ENCODE measurements at regions not wholly inside any gene's neighbourhood (a gene's known extent, or its start where the extent isn't known, plus 50 kb on each side); places are given as distances from the start of the nearest gene placed in this dataset.

DNA sequence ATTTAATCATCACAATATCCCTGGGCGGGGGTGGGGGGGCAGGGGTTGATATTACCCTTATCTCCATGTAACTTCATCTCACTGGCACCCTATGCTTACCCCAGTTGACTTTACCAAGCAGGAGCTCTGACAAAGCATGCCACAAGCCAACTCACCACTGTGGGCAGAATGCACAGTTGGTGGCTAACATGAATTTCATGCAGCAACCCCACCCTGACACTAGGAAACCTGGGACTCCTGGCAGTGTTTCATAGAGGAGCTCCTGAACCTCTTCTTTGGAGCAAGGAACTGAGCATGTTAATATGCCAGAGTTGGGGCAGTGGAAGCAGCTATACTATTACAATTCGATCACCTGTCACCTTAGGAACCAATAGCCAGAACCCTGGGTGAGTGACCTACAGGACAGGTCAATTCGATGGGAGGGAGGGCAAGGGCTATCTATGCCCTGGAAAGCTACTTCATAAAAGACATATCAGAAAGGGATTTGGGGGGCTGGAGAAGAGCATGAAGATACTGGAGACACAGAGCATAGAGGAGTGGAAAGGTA, 97.2 kb upstream of the ACSL4 start:
- DNase-seq, result no peak
- H3K4me2 ChIP-seq, result peak overlapping the region; percentile 13; the same call in 1 of the 2 replicates
- H3F3A ChIP-seq (ENCODE audit: insufficient read depth, low read depth), result peaks cover 17% of the 10 kb centered on the region
- no TSS peak for BruUV-seq (replicated peaks)
- H3K27me3 ChIP-seq (ENCODE audit: insufficient read depth, low read depth), result no peaks in the 10 kb centered on the region
- no peak overlapping the region for H3K4me3 ChIP-seq
- H3K9me3 ChIP-seq (ENCODE audit: insufficient read depth, low read depth), result no peaks in the 10 kb centered on the region; the same call in 1 of the 2 replicates
- no peaks in the 10 kb centered on the region for H3K79me2 ChIP-seq (ENCODE audit: low read depth)
- H3K9me2 ChIP-seq (ENCODE audit: insufficient read depth), result no peaks in the 10 kb centered on the region; the same call in 1 of the 2 replicates
- H4K20me1 ChIP-seq (ENCODE audit: insufficient read depth), result no peaks in the 10 kb centered on the region
- no peak overlapping the region for H2AFZ ChIP-seq
- H3K27ac ChIP-seq, result no peak overlapping the region
- TF ChIP-seq CTCF (conservative IDR thresholded peaks at IDR 0.05), result no peak
- no peak for TF ChIP-seq EZH2 (IDR thresholded peaks at IDR 0.05; ENCODE audit: low read depth)
- POLR2A ChIA-PET (ENCODE audit: unreplicated experiment), result no interaction called here
- CTCF ChIA-PET, result no interaction called here
- intact Hi-C loops (cut with micrococcal nuclease; ENCODE audit: unreplicated experiment), result no loop called here
- H3K4me1 ChIP-seq (replicated peaks; ENCODE audit: insufficient read depth), result peaks cover 29% of the 10 kb centered on the region
- H3K36me3 ChIP-seq (ENCODE audit: low read depth), result no peaks in the 10 kb centered on the region

DNA sequence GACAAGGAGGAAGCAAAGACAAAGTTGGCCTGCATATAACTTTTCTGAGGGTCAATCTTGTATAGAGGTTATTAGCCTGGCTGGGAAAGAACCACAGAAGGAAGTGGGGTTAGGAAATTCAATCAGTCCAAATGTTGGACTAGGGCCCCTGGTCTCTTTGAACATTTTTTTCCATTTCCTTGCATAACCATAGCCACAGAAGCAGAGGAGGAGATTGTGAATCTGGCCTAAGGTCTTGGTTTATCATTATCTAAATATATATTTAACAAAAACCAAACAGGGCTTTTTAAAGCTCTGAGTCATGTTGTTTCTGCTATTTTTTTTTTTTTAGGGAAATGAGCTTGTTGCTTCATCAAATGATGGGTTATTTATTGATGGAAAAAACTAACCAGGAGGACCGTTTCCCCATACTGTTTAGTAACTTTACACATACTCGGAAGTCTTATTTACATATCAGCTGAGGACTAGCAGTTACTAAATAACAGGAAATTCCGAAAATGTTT, 97.7 kb upstream of the ACSL4 start:
- TF ChIP-seq EZH2 (IDR thresholded peaks at IDR 0.05; ENCODE audit: low read depth), result no peak
- TF ChIP-seq CTCF (conservative IDR thresholded peaks at IDR 0.05), result no peak
- Histone ChIP-seq H4K20me1 (ENCODE audit: insufficient read depth) (no peaks in the 10 kb centered on the region), H3K27ac (no peak overlapping the region), H3K4me1 (replicated peaks; ENCODE audit: insufficient read depth) (peaks cover 29% of the 10 kb centered on the region), H3F3A (ENCODE audit: insufficient read depth, low read depth) (peaks cover 17% of the 10 kb centered on the region), H3K27me3 (ENCODE audit: insufficient read depth, low read depth) (no peaks in the 10 kb centered on the region), H3K4me2 (peak overlapping the region; percentile 13; the same call in 1 of the 2 replicates), H3K36me3 (ENCODE audit: low read depth) (no peaks in the 10 kb centered on the region), H2AFZ (no peak overlapping the region), H3K9me3 (ENCODE audit: insufficient read depth, low read depth) (no peaks in the 10 kb centered on the region), H3K4me3 (no peak overlapping the region), H3K9me2 (ENCODE audit: insufficient read depth) (no peaks in the 10 kb centered on the region; the same call in 1 of the 2 replicates), H3K79me2 (ENCODE audit: low read depth) (no peaks in the 10 kb centered on the region)
- ChIA-PET POLR2A (ENCODE audit: unreplicated experiment) (no interaction called here), CTCF (no interaction called here)
- intact Hi-C loops (cut with micrococcal nuclease; ENCODE audit: unreplicated experiment), result no loop called here
- peak in 1 of 2 experiments; percentile 75 for DNase-seq
- BruUV-seq (replicated peaks), result no TSS peak

DNA sequence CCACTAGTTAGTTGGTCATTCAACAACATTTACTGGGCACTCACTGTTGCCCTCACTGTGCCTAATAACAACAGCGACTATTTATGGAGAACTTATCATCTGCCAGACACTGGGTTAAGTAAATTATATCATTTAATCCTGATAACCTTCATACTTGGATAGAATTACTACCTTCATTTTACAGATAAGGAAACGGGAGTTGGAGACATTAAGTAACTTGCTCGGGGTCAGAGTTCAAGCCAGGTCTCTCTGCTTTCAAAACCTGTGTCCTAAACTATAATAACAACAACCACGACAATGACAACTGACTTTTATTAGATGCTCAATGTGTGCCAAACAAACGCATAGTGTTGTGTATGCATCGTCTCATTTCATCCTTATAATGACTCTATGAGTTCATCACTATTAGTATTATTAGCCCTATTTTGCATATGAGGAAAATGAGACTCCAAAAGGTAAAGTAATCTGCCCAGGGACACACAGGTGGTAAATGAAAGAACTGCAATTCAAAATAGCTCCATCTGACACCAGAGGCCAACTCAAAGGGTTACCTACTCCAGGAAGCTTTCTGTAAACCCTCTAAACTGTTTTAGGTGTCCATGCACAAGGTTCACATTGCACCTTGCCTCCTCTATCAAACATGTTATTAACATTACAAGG, 98.4 kb upstream of the ACSL4 start:
- Histone ChIP-seq H4K20me1 (ENCODE audit: insufficient read depth) (no peaks in the 10 kb centered on the region), H3K4me3 (no peak overlapping the region), H3K36me3 (ENCODE audit: low read depth) (no peaks in the 10 kb centered on the region), H3K4me1 (replicated peaks; ENCODE audit: insufficient read depth) (peaks cover 29% of the 10 kb centered on the region), H3F3A (ENCODE audit: insufficient read depth, low read depth) (peaks cover 17% of the 10 kb centered on the region), H3K27ac (no peak overlapping the region), H3K4me2 (0 out of 2 replicates have a peak overlapping the region, but pooled peaks have one; percentile 13), H3K79me2 (ENCODE audit: low read depth) (no peaks in the 10 kb centered on the region), H2AFZ (no peak overlapping the region), H3K9me2 (ENCODE audit: insufficient read depth) (no peaks in the 10 kb centered on the region; the same call in 1 of the 2 replicates), H3K9me3 (ENCODE audit: insufficient read depth, low read depth) (no peaks in the 10 kb centered on the region), H3K27me3 (ENCODE audit: insufficient read depth, low read depth) (no peaks in the 10 kb centered on the region)
- BruUV-seq (replicated peaks), result no TSS peak
- POLR2A ChIA-PET (ENCODE audit: unreplicated experiment), result interaction anchor here (0.6 kb wide), 1 partner anchor 964 kb away, joined by 3 read pairs; the partner anchor contains the start of gene CHRDL1
- intact Hi-C loops (cut with micrococcal nuclease; ENCODE audit: unreplicated experiment), result no loop called here
- TF ChIP-seq CTCF (conservative IDR thresholded peaks at IDR 0.05), result no peak
- no peak for TF ChIP-seq EZH2 (IDR thresholded peaks at IDR 0.05; ENCODE audit: low read depth)
- DNase-seq, result no peak
- CTCF ChIA-PET, result no interaction called here
